HEK293T (cell line): ENCODE measurements at regions not wholly inside any gene's neighbourhood (a gene's known extent, or its start where the extent isn't known, plus 50 kb on each side); places are given as distances from the start of the nearest gene placed in this dataset.

Experiments
- CTCF ChIA-PET: fragments of 350-600 bp; formaldehyde crosslinking; extraction: SDS; loops from one replicate; lab custom pipeline; 2021; ENCODE audit warnings: antibody characterized with exemption, inconsistent platforms; lab: Yijun Ruan, JAX
- POLR2A ChIA-PET: fragments of 350-600 bp; formaldehyde crosslinking; extraction: SDS; loops from one replicate; lab custom pipeline; 2020; ENCODE audit warnings: antibody characterized with exemption, inconsistent platforms; lab: Yijun Ruan, JAX
- DNase-seq: peaks from one replicate; pipeline ENCODE4 v3.0.0; 2012; ENCODE audit warnings: mixed read lengths; ENCODE audit errors: extremely low spot score
- ARNT ChIP-seq: fragments of 450-650 bp; IDR thresholded peaks from 2 replicates; pipeline ENCODE4 v1.6.1; 2017; ENCODE audit warnings: mild to moderate bottlenecking
- BHLHE40 ChIP-seq: fragments of 450-650 bp; IDR thresholded peaks from 2 replicates; pipeline ENCODE4 v1.6.1; 2016; ENCODE audit warnings: mild to moderate bottlenecking, moderate library complexity, borderline replicate concordance
- CTBP1 ChIP-seq: fragments of 450-650 bp; IDR thresholded peaks from 2 replicates; pipeline ENCODE4 v1.6.1; 2016; ENCODE audit warnings: borderline replicate concordance
- ELF4 ChIP-seq: fragments of 450-650 bp; IDR thresholded peaks from 2 replicates; pipeline ENCODE4 v1.6.1; 2017; ENCODE audit warnings: antibody characterized with exemption
- FOXA1 ChIP-seq: fragments of 450-650 bp; IDR thresholded peaks from 2 replicates; pipeline ENCODE4 v1.6.1; 2016; ENCODE audit warnings: mild to moderate bottlenecking
- FOXK2 ChIP-seq: fragments of 450-650 bp; IDR thresholded peaks from 2 replicates; pipeline ENCODE4 v1.6.1; 2016; ENCODE audit warnings: mild to moderate bottlenecking
- FOXM1 ChIP-seq: fragments of 450-650 bp; IDR thresholded peaks from 2 replicates; pipeline ENCODE4 v1.6.1; 2017; ENCODE audit warnings: mild to moderate bottlenecking, borderline replicate concordance
- HDGF ChIP-seq: fragments of 450-650 bp; IDR thresholded peaks from 2 replicates; pipeline ENCODE4 v1.6.1; 2017; ENCODE audit warnings: antibody characterized with exemption, borderline replicate concordance
- L3MBTL2 ChIP-seq: fragments of 450-650 bp; conservative IDR thresholded peaks from 2 replicates; pipeline ENCODE4 v1.6.1; 2016; ENCODE audit warnings: mild to moderate bottlenecking
- LEF1 ChIP-seq: fragments of 450-650 bp; IDR thresholded peaks from 2 replicates; pipeline ENCODE4 v1.6.1; 2017; ENCODE audit warnings: mild to moderate bottlenecking, borderline replicate concordance
- NFRKB ChIP-seq: fragments of 450-650 bp; IDR thresholded peaks from 2 replicates; pipeline ENCODE4 v1.6.1; 2016; ENCODE audit warnings: mild to moderate bottlenecking, moderate library complexity
- PKNOX1 ChIP-seq: fragments of 450-650 bp; IDR thresholded peaks from 2 replicates; pipeline ENCODE4 v1.6.1; 2016
- SP1 ChIP-seq: fragments of 450-650 bp; IDR thresholded peaks from 2 replicates; pipeline ENCODE4 v1.6.1; 2017
- SUZ12 ChIP-seq: fragments of 450-650 bp; IDR thresholded peaks from 2 replicates; pipeline ENCODE4 v1.6.1; 2016; ENCODE audit warnings: mild to moderate bottlenecking
- TARDBP ChIP-seq: fragments of 450-650 bp; IDR thresholded peaks from 2 replicates; pipeline ENCODE4 v1.6.1; 2016
- ZNF384 ChIP-seq: fragments of 450-650 bp; IDR thresholded peaks from 2 replicates; pipeline ENCODE4 v1.6.1; 2016

GRCh38 chr2:198490748-198491147 lies 686.4 kb downstream of the PLCL1 start:
- CTCF ChIA-PET = no interaction called here

GRCh38 chr2:198488964-198489363 lies 684.6 kb downstream of the PLCL1 start:
- CTCF ChIA-PET = no interaction called here
- DNase-seq = no peak
- POLR2A ChIA-PET = no interaction called here
- no peak for TF ChIP-seq SP1
- no peak for TF ChIP-seq FOXM1
- no peak for TF ChIP-seq PKNOX1
- TF ChIP-seq HDGF = no peak
- no peak for TF ChIP-seq ZNF384
- TF ChIP-seq ARNT = no peak
- no peak for TF ChIP-seq BHLHE40
- TF ChIP-seq LEF1 = no peak
- no peak for TF ChIP-seq SUZ12
- TF ChIP-seq FOXA1 = no peak
- TF ChIP-seq NFRKB = no peak

More at GRCh38 chr2:198490748-198491147, 686.4 kb downstream of the PLCL1 start:
- no peak for DNase-seq
- POLR2A ChIA-PET = no interaction called here
- TF ChIP-seq PKNOX1 (no peak), SUZ12 (no peak), FOXA1 (no peak), FOXK2 (no peak), L3MBTL2 (no peak), ELF4 (no peak), ARNT (no peak), HDGF (no peak), CTBP1 (no peak), FOXM1 (no peak), TARDBP (no peak), BHLHE40 (no peak), NFRKB (no peak), ZNF384 (no peak)

GRCh38 chr2:198483051-198483450 lies 678.7 kb downstream of the PLCL1 start:
- DNase-seq = no peak
- no peak for TF ChIP-seq FOXK2
- ChIA-PET CTCF (no interaction called here), POLR2A (no interaction called here)

- DNase-seq = no peak
- TF ChIP-seq L3MBTL2 (no peak), PKNOX1 (peak; percentile 56)
- ChIA-PET CTCF (no interaction called here), POLR2A (no interaction called here)
These were observed 674.7 kb downstream of the PLCL1 start for GRCh38 chr2:198479065-198479464.

GRCh38 chr2:198478361-198478760 lies 674.0 kb downstream of the PLCL1 start:
- CTCF ChIA-PET = no interaction called here
- POLR2A ChIA-PET = no interaction called here
- TF ChIP-seq ZNF384 = no peak
- TF ChIP-seq SUZ12 = no peak
- TF ChIP-seq FOXK2 = no peak
- no peak for TF ChIP-seq BHLHE40
- TF ChIP-seq CTBP1 = no peak
- no peak for TF ChIP-seq L3MBTL2
- no peak for TF ChIP-seq HDGF
- no peak for TF ChIP-seq FOXA1
- no peak for TF ChIP-seq PKNOX1
- no peak for TF ChIP-seq NFRKB
- TF ChIP-seq LEF1 = no peak
- no peak for TF ChIP-seq ARNT
- no peak for TF ChIP-seq SP1
- TF ChIP-seq TARDBP = no peak
- no peak for DNase-seq

GRCh38 chr2:198476007-198476406 lies 671.6 kb downstream of the PLCL1 start:
- TF ChIP-seq PKNOX1 (peak; percentile 50; the same call in 1 of the 2 replicates), ELF4 (no peak)
- peak; percentile 10 for DNase-seq
- ChIA-PET POLR2A (no interaction called here), CTCF (no interaction called here)

GRCh38 chr2:198471291-198471690 lies 666.9 kb downstream of the PLCL1 start:
- no peak for DNase-seq
- POLR2A ChIA-PET = no interaction called here
- TF ChIP-seq BHLHE40 = no peak
- CTCF ChIA-PET = interaction anchor here (0.5 to 0.6 kb wide), 2 partner anchors 55 to 911 kb away, joined by 4 to 7 read pairs; no protein-coding TSS in a partner anchor
